Skeletal muscle tissue (tissue), 3 donors: ENCODE measurements at regions not wholly inside any gene's neighbourhood (a gene's known extent, or its start where the extent isn't known, plus 50 kb on each side); places are given as distances from the start of the nearest gene placed in this dataset.

Experiments used
- H3K27ac ChIP-seq: one replicate; pipeline ENCODE4 v1.7.0; 2013; ENCODE audit warnings: mild to moderate bottlenecking, low read depth, low read length, inconsistent platforms
- H3K27me3 ChIP-seq, 3 donors: one replicate each; pipeline ENCODE4 v1.7.0; 2013; ENCODE audit warnings: low read length in 3 of 3; ENCODE audit not compliant: control insufficient read depth in 3 of 3, insufficient read depth in 3 of 3
- H3K36me3 ChIP-seq, 3 donors: one replicate each; pipeline ENCODE4 v1.7.0; 2013; ENCODE audit warnings: low read length in 3 of 3; ENCODE audit not compliant: control insufficient read depth in 3 of 3, insufficient read depth in 3 of 3
- H3K4me1 ChIP-seq, 3 donors: one replicate each; pipeline ENCODE4 v1.7.0; 2013; ENCODE audit warnings: low read length in 3 of 3, mild to moderate bottlenecking in 3 of 3; ENCODE audit not compliant: control insufficient read depth in 3 of 3, insufficient read depth in 3 of 3
- H3K4me3 ChIP-seq, 3 donors: one replicate each; pipeline ENCODE4 v1.7.0; 2013; ENCODE audit warnings: low read length in 3 of 3
- H3K9ac ChIP-seq, 3 donors: one replicate each; pipeline ENCODE4 v1.7.0; 2013; ENCODE audit warnings: low read length in 3 of 3, mild to moderate bottlenecking in 3 of 3, moderate library complexity in 2 of 3, low read depth in 1 of 3
- H3K9me3 ChIP-seq, 3 donors: one replicate each; pipeline ENCODE4 v1.7.0; 2013; ENCODE audit warnings: low read length in 3 of 3; ENCODE audit not compliant: control insufficient read depth in 3 of 3
- donor health status: Osteomylitis.

GRCh38 chr4:81883530-81884450 lies 412.1 kb upstream of the RASGEF1B start:
- Histone ChIP-seq H3K36me3 (no peaks in the 10 kb centered on the region), H3K9me3 (peaks cover 0 to 3% (median 0%) of the 10 kb centered on the region in 3 donors), H3K27me3 (peaks cover 0 to 2% (median 0%) of the 10 kb centered on the region in 3 donors), H3K27ac (no peak overlapping the region), H3K9ac (no peak overlapping the region), H3K4me3 (no peak overlapping the region), H3K4me1 (no peaks in the 10 kb centered on the region)

GRCh38 chr4:81883004-81883403 lies 411.3 kb upstream of the RASGEF1B start:
- H3K4me1 ChIP-seq, result no peaks in the 10 kb centered on the region
- no peak overlapping the region for H3K9ac ChIP-seq
- H3K27ac ChIP-seq, result no peak overlapping the region
- no peak overlapping the region for H3K4me3 ChIP-seq
- no peaks in the 10 kb centered on the region for H3K27me3 ChIP-seq
- peaks cover 0 to 3% (median 0%) of the 10 kb centered on the region in 3 donors for H3K9me3 ChIP-seq
- H3K36me3 ChIP-seq, result no peaks in the 10 kb centered on the region

GRCh38 chr4:81881855-81882621 lies 410.3 kb upstream of the RASGEF1B start:
- Histone ChIP-seq H3K4me3 (no peak overlapping the region), H3K27ac (no peak overlapping the region), H3K9me3 (peaks cover 0 to 3% (median 0%) of the 10 kb centered on the region in 3 donors), H3K27me3 (no peaks in the 10 kb centered on the region), H3K36me3 (no peaks in the 10 kb centered on the region), H3K9ac (no peak overlapping the region), H3K4me1 (no peaks in the 10 kb centered on the region)

- H3K27ac ChIP-seq, result no peak overlapping the region
- no peaks in the 10 kb centered on the region for H3K27me3 ChIP-seq
- H3K36me3 ChIP-seq, result no peaks in the 10 kb centered on the region
Observed at GRCh38 chr4:81876106-81876505, 404.4 kb upstream of the RASGEF1B start.

GRCh38 chr4:81874661-81875515 lies 403.2 kb upstream of the RASGEF1B start:
- Histone ChIP-seq H3K9ac (no peak overlapping the region), H3K27ac (no peak overlapping the region), H3K9me3 (peaks cover 0 to 2% (median 0%) of the 10 kb centered on the region in 3 donors), H3K4me1 (no peaks in the 10 kb centered on the region), H3K36me3 (no peaks in the 10 kb centered on the region), H3K27me3 (no peaks in the 10 kb centered on the region), H3K4me3 (no peak overlapping the region)

More at GRCh38 chr4:81876106-81876505, 404.4 kb upstream of the RASGEF1B start:
- H3K4me3 ChIP-seq, result no peak overlapping the region
- peaks cover 0 to 2% (median 0%) of the 10 kb centered on the region in 3 donors for H3K9me3 ChIP-seq
- no peak overlapping the region for H3K9ac ChIP-seq
- no peaks in the 10 kb centered on the region for H3K4me1 ChIP-seq

- Histone ChIP-seq H3K9ac (no peak overlapping the region), H3K9me3 (peaks cover 0 to 2% (median 0%) of the 10 kb centered on the region in 3 donors), H3K4me1 (no peaks in the 10 kb centered on the region), H3K27ac (no peak overlapping the region), H3K27me3 (no peaks in the 10 kb centered on the region), H3K4me3 (no peak overlapping the region), H3K36me3 (no peaks in the 10 kb centered on the region)
Observed at GRCh38 chr4:81870275-81870674, 398.6 kb upstream of the RASGEF1B start.

GRCh38 chr4:81860111-81860510 lies 388.4 kb upstream of the RASGEF1B start:
- H3K36me3 ChIP-seq, result no peaks in the 10 kb centered on the region
- no peak overlapping the region for H3K4me3 ChIP-seq
- H3K27ac ChIP-seq, result no peak overlapping the region
- no peak overlapping the region for H3K9ac ChIP-seq
- no peaks in the 10 kb centered on the region for H3K4me1 ChIP-seq
- H3K9me3 ChIP-seq, result no peaks in the 10 kb centered on the region
- no peaks in the 10 kb centered on the region for H3K27me3 ChIP-seq

GRCh38 chr4:81854406-81854805 lies 382.7 kb upstream of the RASGEF1B start:
- Histone ChIP-seq H3K36me3 (no peaks in the 10 kb centered on the region), H3K9me3 (no peaks in the 10 kb centered on the region), H3K4me1 (no peaks in the 10 kb centered on the region)

GRCh38 chr4:81852031-81852715 lies 380.5 kb upstream of the RASGEF1B start:
- Histone ChIP-seq H3K9me3 (no peaks in the 10 kb centered on the region), H3K4me3 (no peak overlapping the region), H3K36me3 (no peaks in the 10 kb centered on the region), H3K27ac (no peak overlapping the region), H3K9ac (no peak overlapping the region), H3K27me3 (no peaks in the 10 kb centered on the region), H3K4me1 (no peaks in the 10 kb centered on the region)

More at GRCh38 chr4:81854406-81854805, 382.7 kb upstream of the RASGEF1B start:
- Histone ChIP-seq H3K4me3 (no peak overlapping the region), H3K27ac (no peak overlapping the region), H3K9ac (no peak overlapping the region), H3K27me3 (no peaks in the 10 kb centered on the region)
